LoVo (cell line): ENCODE measurements at regions not wholly inside any gene's neighbourhood (a gene's known extent, or its start where the extent isn't known, plus 50 kb on each side); places are given as distances from the start of the nearest gene placed in this dataset.
"Not testable (repeated sequence)": the region's sequence is repeated elsewhere in the genome, so short reads cannot be mapped to it uniquely, and the experiment has no call there.

Source experiments
- DNase-seq: peaks from one replicate; pipeline ENCODE4 v3.0.0-alpha.2; 2016; ENCODE audit warnings: low spot score

DNA sequence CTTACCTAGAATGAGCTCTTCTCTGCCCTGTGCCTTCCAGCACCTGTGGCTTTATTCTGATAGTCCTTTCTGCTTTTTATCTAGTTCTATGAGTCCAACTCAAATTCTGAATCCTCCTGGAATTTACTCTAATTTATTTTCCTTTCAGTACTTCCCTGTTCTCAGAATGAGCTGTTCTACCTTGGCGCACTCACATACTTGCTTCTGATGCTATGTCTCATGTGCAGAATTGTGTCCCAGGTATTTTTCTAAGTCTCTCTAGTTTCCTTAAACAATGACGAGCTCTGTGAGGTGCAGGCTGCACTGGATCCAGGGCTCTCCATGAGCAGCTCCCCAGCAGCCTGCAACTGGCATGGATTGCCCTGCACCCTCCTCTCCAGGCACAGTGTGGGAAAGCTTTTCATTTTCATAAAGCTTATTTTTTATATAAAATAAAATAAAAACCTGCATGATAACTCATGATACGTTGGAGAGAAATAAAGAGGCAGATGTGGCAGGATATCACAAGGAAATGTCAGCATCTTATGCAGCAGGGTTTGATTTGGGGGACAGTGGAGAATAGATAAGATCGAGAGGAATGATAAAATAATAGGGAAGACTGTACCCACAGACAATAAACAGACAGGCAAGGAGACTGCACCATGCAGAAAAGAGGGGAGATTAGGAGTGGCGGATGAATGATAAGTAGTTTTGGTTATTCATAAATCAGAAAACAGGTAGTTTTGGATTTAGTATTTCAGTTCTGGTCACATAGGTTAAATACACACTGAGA is 258.2 kb upstream of the POM121L12 start:
- DNase-seq, result no peak

GRCh38 chr7:52775876-52776275 is 259.6 kb upstream of the POM121L12 start:
- no peak for DNase-seq

DNA sequence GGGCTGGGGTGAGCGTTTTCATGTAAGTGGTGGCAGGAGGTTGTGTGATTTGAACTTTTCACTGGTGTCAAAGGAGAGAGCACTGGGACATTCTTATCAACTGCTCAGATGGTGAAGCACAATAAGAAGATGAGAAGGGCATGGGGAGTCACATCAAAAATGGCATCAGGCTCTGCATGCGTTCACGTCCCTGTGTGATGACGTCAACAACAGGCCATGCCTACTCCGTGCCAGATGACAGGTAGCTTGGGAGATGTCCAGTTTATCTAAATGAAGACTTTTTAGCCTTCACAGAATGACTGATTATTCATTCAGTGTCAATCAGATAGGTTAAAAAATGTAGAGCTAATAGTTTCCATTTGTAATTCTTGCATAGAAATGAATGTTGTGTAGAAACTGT is 264.3 kb upstream of the POM121L12 start:
- no peak for DNase-seq

GRCh38 chr7:52764492-52765169 is 270.8 kb upstream of the POM121L12 start:
- DNase-seq, result no peak

- DNase-seq, result no peak
These were observed 277.1 kb upstream of the POM121L12 start for GRCh38 chr7:52758356-52758755.

- DNase-seq, result no peak
These were observed 281.6 kb upstream of the POM121L12 start for GRCh38 chr7:52753855-52754254.

GRCh38 chr7:52752891-52753290 is 282.5 kb upstream of the POM121L12 start:
- DNase-seq, result no peak

- DNase-seq, result no peak
These were observed 285.6 kb upstream of the POM121L12 start for GRCh38 chr7:52749880-52750279.

- no peak for DNase-seq
These were observed 287.6 kb upstream of the POM121L12 start for GRCh38 chr7:52747817-52748216.

DNA sequence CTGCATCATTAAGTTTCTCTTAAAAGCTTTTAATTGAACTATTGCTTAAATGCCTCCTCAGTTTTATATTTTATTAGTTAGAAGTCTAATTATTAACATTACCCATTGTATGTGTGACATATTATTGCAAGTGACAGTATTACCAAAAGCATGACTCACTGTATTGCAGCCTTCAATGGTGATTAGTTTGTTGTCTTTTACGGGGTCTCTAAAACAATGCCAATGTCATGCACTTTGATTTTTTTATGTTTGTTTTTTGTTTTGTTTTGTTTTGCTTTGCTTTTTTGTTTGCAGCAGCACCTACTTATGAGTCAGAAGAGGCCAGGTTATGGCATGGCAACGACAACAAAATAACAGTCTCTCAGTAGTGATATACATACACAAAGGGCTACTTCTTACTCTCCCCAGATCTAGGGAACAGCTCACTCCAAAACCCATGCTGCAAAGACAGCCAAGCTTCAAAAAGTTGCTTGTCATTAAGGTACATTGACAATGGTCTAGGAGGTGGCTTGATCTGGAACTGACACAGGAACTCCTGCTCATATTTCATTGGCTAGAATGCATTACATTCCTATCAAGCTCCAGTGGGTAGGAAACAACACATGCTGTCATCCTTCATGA is 293.7 kb upstream of the POM121L12 start:
- no peak for DNase-seq

DNA sequence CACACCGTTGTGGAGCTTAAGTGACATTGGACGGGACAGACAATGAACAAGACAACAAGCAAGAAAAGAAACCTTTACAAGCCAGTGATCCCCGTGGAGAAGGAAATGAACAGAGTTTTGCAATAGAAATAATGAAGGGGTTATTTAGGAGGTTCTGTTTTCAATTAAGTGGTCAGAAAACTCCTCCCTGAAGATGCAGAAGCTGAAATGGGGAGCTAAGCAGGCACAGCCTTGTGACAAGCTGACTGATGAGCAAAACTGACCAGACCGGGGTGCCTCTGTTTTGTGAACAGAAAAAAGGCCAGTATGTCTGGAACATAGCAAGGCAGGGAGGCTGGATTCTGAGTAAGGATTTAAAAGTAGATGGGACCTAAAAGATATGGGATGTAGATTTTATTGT is 299.8 kb upstream of the POM121L12 start:
- no peak for DNase-seq

- not testable (repeated sequence) for DNase-seq
These were observed 306.8 kb upstream of the POM121L12 start for GRCh38 chr7:52728683-52729082.

DNA sequence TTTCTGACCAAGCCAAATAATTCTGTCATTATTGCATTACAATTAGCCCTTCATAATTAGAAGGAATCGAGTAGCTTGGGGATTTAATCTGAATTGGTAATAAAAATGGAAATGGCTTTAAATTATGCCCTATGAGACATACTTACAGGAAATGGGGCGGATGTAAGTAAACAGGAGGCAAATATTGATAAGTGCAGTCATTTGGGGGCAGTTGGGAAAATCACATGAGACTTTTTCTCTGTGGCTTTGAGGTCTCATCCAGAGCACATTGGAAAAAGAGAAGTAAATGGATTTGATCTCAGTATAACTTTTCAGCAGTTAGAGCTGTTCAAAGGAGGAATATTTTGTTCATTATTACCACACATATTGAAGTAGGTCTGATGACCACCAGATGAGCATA is 307.8 kb upstream of the POM121L12 start:
- no peak for DNase-seq

DNA sequence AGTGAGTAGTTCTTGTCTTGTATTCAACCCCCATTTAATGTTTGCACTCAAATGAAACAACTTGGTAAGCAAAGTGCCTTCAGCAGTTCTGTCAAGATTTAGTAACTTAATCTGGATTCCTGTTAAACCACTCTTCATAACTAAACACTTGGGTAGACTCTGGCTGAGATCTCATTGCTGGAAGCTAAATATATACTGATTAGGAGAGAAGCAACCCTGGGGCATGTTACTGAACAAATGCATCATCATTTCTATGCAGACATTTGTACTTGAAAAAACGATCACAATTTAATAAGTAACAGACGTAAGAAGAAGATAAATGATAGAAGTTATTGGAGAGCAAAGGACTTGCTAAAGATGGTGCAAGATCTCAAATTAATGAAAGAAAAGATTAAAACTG is 308.4 kb upstream of the POM121L12 start:
- DNase-seq, result no peak

GRCh38 chr7:52726493-52726892 is 308.9 kb upstream of the POM121L12 start:
- DNase-seq, result no peak

- no peak for DNase-seq
These were observed 311.8 kb upstream of the POM121L12 start for GRCh38 chr7:52723606-52724005.

- DNase-seq, result no peak
These were observed 314.6 kb upstream of the POM121L12 start for GRCh38 chr7:52720856-52721255.

GRCh38 chr7:52719677-52720076 is 315.8 kb upstream of the POM121L12 start:
- no peak for DNase-seq

DNA sequence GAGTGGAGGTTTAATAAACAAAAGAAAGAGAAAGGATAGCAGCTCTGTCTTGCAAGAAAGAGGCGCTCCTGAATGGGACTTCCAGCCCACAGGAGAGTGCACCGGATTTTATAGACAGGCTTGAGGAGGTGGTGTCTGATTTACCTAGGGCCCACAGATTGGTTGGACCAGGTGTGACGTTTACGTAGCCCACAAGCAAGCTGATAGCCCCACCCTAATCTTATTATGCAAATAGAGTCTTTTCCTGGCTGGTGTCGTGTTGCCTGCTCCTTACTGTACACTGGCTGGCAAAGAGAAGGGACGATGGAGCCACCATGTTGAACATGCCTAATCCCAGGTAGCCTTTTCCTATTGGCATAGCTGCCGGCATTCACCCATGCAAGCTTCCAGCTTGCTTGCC is 319.7 kb upstream of the POM121L12 start:
- no peak for DNase-seq

- DNase-seq, result no peak
These were observed 322.5 kb upstream of the POM121L12 start for GRCh38 chr7:52712938-52713337.

- no peak for DNase-seq
These were observed 323.5 kb upstream of the POM121L12 start for GRCh38 chr7:52711951-52712350.

- DNase-seq, result no peak
These were observed 326.6 kb upstream of the POM121L12 start for GRCh38 chr7:52708846-52709245.

- DNase-seq, result no peak
These were observed 329.7 kb upstream of the POM121L12 start for GRCh38 chr7:52705768-52706167.
